Tibial artery (tissue), 4 donors: ENCODE measurements at regions not wholly inside any gene's neighbourhood (a gene's known extent, or its start where the extent isn't known, plus 50 kb on each side); places are given as distances from the start of the nearest gene placed in this dataset.

Source experiments
- DNase-seq, 2 donors: peaks; one replicate each; pipeline ENCODE4 v3.0.0-alpha.2; 2019
- H3K27ac ChIP-seq, 2 donors: fragments of 200-600 bp; sonication (generic) in 1 of 2; 1 replicate in 1 of 2; 2 replicates in 1 of 2; pipeline ENCODE4 v1.5.1; 2018 to 2019; ENCODE audit warnings: mild to moderate bottlenecking in 1 of 2
- H3K27me3 ChIP-seq, 2 donors: fragments of 200-600 bp; sonication (generic) in 1 of 2; one replicate each; pipeline versions ENCODE4 v1.5.1 to v1.6.0; 2016 to 2019
- H3K36me3 ChIP-seq, 3 donors: fragments of 200-600 bp; sonication (generic) in 2 of 3; one replicate each; pipeline ENCODE4 v1.5.1; 2016 to 2019; ENCODE audit warnings: mild to moderate bottlenecking in 2 of 3
- H3K4me1 ChIP-seq, 4 donors: fragments of 200-600 bp; sonication (generic) in 2 of 4; 1 replicate in 3 of 4; 2 replicates in 1 of 4; pipeline ENCODE4 v1.5.1; 2016 to 2019
- H3K4me3 ChIP-seq, 2 donors: fragments of 200-600 bp; sonication (generic) in 1 of 2; 1 replicate in 1 of 2; 2 replicates in 1 of 2; pipeline ENCODE4 v1.5.1; 2018 to 2019; ENCODE audit warnings: mild to moderate bottlenecking in 2 of 2
- H3K9me3 ChIP-seq, 3 donors: fragments of 200-600 bp; sonication (generic) in 1 of 3; one replicate each; pipeline ENCODE4 v1.5.1; 2016 to 2019
- CTCF ChIP-seq, 2 experiments: fragments of 200-600 bp in 1 of 2; fragments of 450-650 bp in 1 of 2; IDR thresholded peaks; one replicate each; pipeline ENCODE4 v1.5.1; 2017 to 2019; ENCODE audit warnings: antibody characterized with exemption in 2 of 2, mild to moderate bottlenecking in 1 of 2, moderate library complexity in 1 of 2
- intact Hi-C: fragments of 100-400 bp; cut with DNase I; formaldehyde crosslinking; loops from one replicate; pipeline ENCODE4 v1.15.0; 2023; ENCODE audit warnings: low total_unique reads

DNA sequence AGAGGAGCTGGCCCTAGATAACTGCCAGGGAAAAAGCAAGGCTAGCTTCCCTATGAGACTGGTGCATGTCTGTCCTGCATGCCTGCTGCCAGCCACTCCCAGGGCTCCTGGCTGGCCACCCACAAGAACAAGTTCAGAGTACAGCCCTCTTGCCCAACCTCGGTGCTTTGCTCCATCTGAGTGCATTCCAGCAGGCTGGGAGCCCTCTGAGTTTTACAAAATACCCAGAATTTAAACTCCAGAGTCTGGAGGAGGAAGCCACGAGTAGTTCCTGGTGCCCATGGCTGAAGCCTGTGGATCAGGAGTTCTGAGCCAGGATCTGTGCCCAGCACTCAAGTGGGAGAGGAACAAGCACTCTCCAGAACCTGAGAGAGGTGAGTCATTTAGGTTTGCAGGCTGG lies 111.6 kb downstream of the MAGEE2 start:
- no peak overlapping the region for H3K27ac ChIP-seq
- DNase-seq = no peak
- TF ChIP-seq CTCF (IDR thresholded peaks at IDR 0.05) = no peak
- H3K4me3 ChIP-seq = no peak overlapping the region
- H3K27me3 ChIP-seq = no peaks in the 10 kb centered on the region
- peaks cover 0 to 6% (median 4%) of the 10 kb centered on the region in 3 donors for H3K36me3 ChIP-seq
- no peaks in the 10 kb centered on the region for H3K4me1 ChIP-seq
- peaks cover 0 to 20% (median 9%) of the 10 kb centered on the region in 3 donors for H3K9me3 ChIP-seq
- intact Hi-C loops = no loop called here

GRCh38 chrX:75655627-75656026 lies 129.4 kb downstream of the MAGEE2 start:
- Histone ChIP-seq H3K36me3 (no peaks in the 10 kb centered on the region), H3K4me1 (no peaks in the 10 kb centered on the region), H3K4me3 (no peak overlapping the region), H3K9me3 (peaks cover 0 to 3% (median 0%) of the 10 kb centered on the region in 3 donors), H3K27ac (no peak overlapping the region), H3K27me3 (no peaks in the 10 kb centered on the region)
- DNase-seq = no peak
- no peak for TF ChIP-seq CTCF (IDR thresholded peaks at IDR 0.05)
- intact Hi-C loops = no loop called here

DNA sequence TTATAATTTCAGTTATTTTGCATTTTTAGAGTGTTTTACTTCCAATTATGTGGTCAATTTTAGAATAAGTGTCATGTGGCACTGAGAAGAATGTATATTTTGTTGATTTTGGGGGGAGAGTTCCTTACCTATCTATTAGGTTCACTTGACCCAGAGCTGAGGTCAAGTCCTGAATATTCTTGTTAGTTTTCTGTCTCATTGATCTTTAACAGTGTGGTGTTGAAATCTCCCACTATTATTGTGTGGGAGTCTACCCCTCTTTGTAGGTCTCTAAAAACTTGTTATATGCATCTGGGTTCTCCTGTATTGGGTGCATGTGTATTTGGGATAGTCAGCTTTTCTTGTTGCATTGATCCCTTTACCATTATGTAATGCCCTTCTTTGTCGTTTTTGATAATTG lies 127.0 kb upstream of the ZDHHC15 start:
- no peak overlapping the region for H3K27ac ChIP-seq
- no peaks in the 10 kb centered on the region for H3K27me3 ChIP-seq
- no peak for TF ChIP-seq CTCF (IDR thresholded peaks at IDR 0.05)
- peaks cover 0 to 21% (median 15%) of the 10 kb centered on the region in 3 donors for H3K9me3 ChIP-seq
- H3K4me1 ChIP-seq = no peaks in the 10 kb centered on the region
- H3K36me3 ChIP-seq = peaks cover 0 to 6% (median 0%) of the 10 kb centered on the region in 3 donors
- no peak overlapping the region for H3K4me3 ChIP-seq
- DNase-seq = no peak
- intact Hi-C loops = no loop called here

DNA sequence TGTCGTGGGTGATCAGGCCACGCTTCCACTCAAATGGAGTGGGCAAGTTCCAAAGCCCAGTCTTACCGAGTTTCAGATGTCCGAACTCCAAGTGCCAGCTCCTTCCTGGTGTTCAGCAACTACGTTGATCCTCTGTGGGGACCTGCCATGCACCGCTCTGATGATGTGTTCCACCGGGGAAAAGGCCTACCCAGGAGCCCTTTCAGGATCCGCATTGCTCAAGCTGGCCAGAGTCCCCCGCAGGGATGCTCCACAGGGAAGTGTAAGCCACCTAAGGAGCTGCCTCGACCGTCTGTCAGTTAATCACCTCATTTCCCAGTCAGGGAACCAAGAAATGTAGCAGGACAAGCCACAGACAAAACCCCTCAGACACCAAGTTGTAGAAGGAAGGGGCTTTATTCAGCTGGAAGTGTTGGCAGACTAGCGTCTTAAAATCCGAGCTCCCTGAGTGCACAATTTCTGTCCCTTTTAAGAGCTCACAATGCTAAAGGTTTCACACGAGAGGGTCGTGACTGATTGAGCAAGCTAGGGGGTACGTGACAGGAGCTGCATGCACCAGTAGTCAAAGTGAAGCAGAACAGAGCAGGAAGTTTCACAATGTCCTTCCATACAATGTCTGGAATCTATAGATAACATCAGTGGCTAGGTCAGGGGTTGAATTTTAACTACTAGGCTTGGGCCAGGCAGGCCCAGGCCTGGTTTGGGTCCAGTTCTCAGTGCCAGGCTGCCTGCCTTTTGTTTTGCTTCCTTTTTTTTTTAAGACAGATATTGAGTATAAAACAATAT lies 126.2 kb upstream of the ZDHHC15 start:
- no peaks in the 10 kb centered on the region for H3K4me1 ChIP-seq
- H3K9me3 ChIP-seq = peaks cover 0 to 21% (median 19%) of the 10 kb centered on the region in 3 donors
- H3K4me3 ChIP-seq = no peak overlapping the region
- no peak overlapping the region for H3K27ac ChIP-seq
- no peak for TF ChIP-seq CTCF (IDR thresholded peaks at IDR 0.05)
- intact Hi-C loops = no loop called here
- H3K27me3 ChIP-seq = no peaks in the 10 kb centered on the region
- peaks cover 0 to 6% (median 0%) of the 10 kb centered on the region in 3 donors for H3K36me3 ChIP-seq
- DNase-seq = no peak

- H3K9me3 ChIP-seq = peaks cover 0 to 19% (median 12%) of the 10 kb centered on the region in 3 donors
- TF ChIP-seq CTCF (IDR thresholded peaks at IDR 0.05) = no peak
- no peak overlapping the region for H3K27ac ChIP-seq
- no peaks in the 10 kb centered on the region for H3K36me3 ChIP-seq
- intact Hi-C loops = no loop called here
- no peaks in the 10 kb centered on the region for H3K4me1 ChIP-seq
- no peak for DNase-seq
- no peak overlapping the region for H3K4me3 ChIP-seq
- no peaks in the 10 kb centered on the region for H3K27me3 ChIP-seq
Observed at GRCh38 chrX:75642811-75643361, 120.0 kb upstream of the ZDHHC15 start.
